CD14-positive monocyte (primary cell): ENCODE measurements at regions not wholly inside any gene's neighbourhood (a gene's known extent, or its start where the extent isn't known, plus 50 kb on each side); places are given as distances from the start of the nearest gene placed in this dataset.
A peak's percentile ranks its signal among the peaks of the same experiment; 100 is the strongest.

Experiments used
- DNase-seq, 3 donors: peaks; one replicate each; pipeline ENCODE4 v3.0.0-alpha.2; 2011 to 2022
- H2AFZ ChIP-seq: 2 replicates; pipeline ENCODE4 v1.6.0; 2012; ENCODE audit warnings: mild to moderate bottlenecking, low read depth, low read length, inconsistent platforms; ENCODE audit not compliant: insufficient read depth, poor library complexity, severe bottlenecking
- H3K27ac ChIP-seq, 2 donors: 1 replicate in 1 of 2; 2 replicates in 1 of 2; pipeline ENCODE4 v1.5.1; 2012 to 2013; ENCODE audit warnings: low read length in 2 of 2, control low read depth in 1 of 2, inconsistent platforms in 1 of 2, low read depth in 1 of 2, mild to moderate bottlenecking in 1 of 2
- H3K27me3 ChIP-seq, 2 donors: one replicate each; pipeline versions ENCODE4 v1.6.0 to v1.6.1; 2011 to 2013; ENCODE audit warnings: low read length in 2 of 2; ENCODE audit not compliant: control insufficient read depth in 2 of 2, insufficient read depth in 2 of 2
- H3K36me3 ChIP-seq, 2 donors: replicated peaks in 1 of 2; 1 replicate in 1 of 2; 2 replicates in 1 of 2; pipeline versions ENCODE4 v1.5.1 to v1.6.1; 2012 to 2013; ENCODE audit warnings: low read length in 2 of 2, control low read depth in 1 of 2, inconsistent platforms in 1 of 2, mild to moderate bottlenecking in 1 of 2; ENCODE audit not compliant: insufficient read depth in 2 of 2, control insufficient read depth in 1 of 2
- H3K4me1 ChIP-seq, 2 donors: 1 replicate in 1 of 2; 2 replicates in 1 of 2; pipeline versions ENCODE4 v1.5.1 to v1.6.1; 2012 to 2013; ENCODE audit warnings: low read length in 2 of 2, control low read depth in 1 of 2, inconsistent platforms in 1 of 2, mild to moderate bottlenecking in 1 of 2, moderate library complexity in 1 of 2; ENCODE audit not compliant: insufficient read depth in 2 of 2, control insufficient read depth in 1 of 2
- H3K4me2 ChIP-seq: replicated peaks from 2 replicates; pipeline ENCODE3; 2012; ENCODE audit warnings: low read length, moderate library complexity, mild to moderate bottlenecking; ENCODE audit not compliant: poor library complexity, severe bottlenecking; ENCODE audit errors: extremely low read depth
- H3K4me3 ChIP-seq, 3 experiments: fragments of 200-600 bp in 1 of 3; sonication (generic) in 1 of 3; replicated peaks in 1 of 3; 1 replicate in 2 of 3; 2 replicates in 1 of 3; pipeline ENCODE4 v1.5.1; 2011 to 2013; ENCODE audit warnings: low read length in 3 of 3, mild to moderate bottlenecking in 3 of 3, control low read depth in 2 of 3, low read depth in 2 of 3, inconsistent platforms in 1 of 3, moderate library complexity in 1 of 3
- H3K79me2 ChIP-seq: 2 replicates; pipeline ENCODE4 v1.6.0; 2012; ENCODE audit warnings: mild to moderate bottlenecking, control low read depth, inconsistent platforms, low read length, moderate library complexity; ENCODE audit not compliant: insufficient read depth
- H3K9ac ChIP-seq: 2 replicates; pipeline ENCODE4 v1.6.0; 2017; ENCODE audit warnings: low read length, mild to moderate bottlenecking; ENCODE audit not compliant: insufficient read depth, poor library complexity, severe bottlenecking
- H3K9me3 ChIP-seq, 2 donors: replicated peaks in 1 of 2; 1 replicate in 1 of 2; 2 replicates in 1 of 2; pipeline versions ENCODE4 v1.5.1 to v1.6.1; 2012 to 2013; ENCODE audit warnings: low read length in 2 of 2, control low read depth in 1 of 2; ENCODE audit not compliant: control insufficient read depth in 1 of 2, insufficient read depth in 1 of 2
- H4K20me1 ChIP-seq: 2 replicates; pipeline ENCODE4 v1.6.0; 2012; ENCODE audit warnings: mild to moderate bottlenecking, low read length, control low read depth, moderate library complexity; ENCODE audit not compliant: insufficient read depth
- H3K27ac Mint-ChIP-seq, 7 donors: one replicate each; pipeline ENCODE4 v1.8.0; 2020; ENCODE audit warnings: mild to moderate bottlenecking in 7 of 7, mixed read lengths in 7 of 7, moderate library complexity in 6 of 7, inconsistent platforms in 2 of 7
- H3K27me3 Mint-ChIP-seq, 3 donors: one replicate each; pipeline ENCODE4 v1.8.0; 2021 to 2022; ENCODE audit warnings: low read depth in 3 of 3, mild to moderate bottlenecking in 3 of 3, mixed read lengths in 3 of 3, moderate library complexity in 3 of 3, inconsistent platforms in 1 of 3
- H3K36me3 Mint-ChIP-seq, 2 donors: one replicate each; pipeline ENCODE4 v1.8.0; 2020; ENCODE audit warnings: mixed read lengths in 2 of 2, inconsistent platforms in 1 of 2, mild to moderate bottlenecking in 1 of 2
- H3K4me1 Mint-ChIP-seq: one replicate; pipeline ENCODE4 v1.8.0; 2020; ENCODE audit warnings: mild to moderate bottlenecking, mixed read lengths
- H3K4me3 Mint-ChIP-seq, 2 donors: one replicate each; pipeline ENCODE4 v1.8.0; 2020; ENCODE audit warnings: mild to moderate bottlenecking in 2 of 2, mixed read lengths in 2 of 2, moderate library complexity in 1 of 2
- H3K9me3 Mint-ChIP-seq, 7 donors: one replicate each; pipeline ENCODE4 v1.8.0; 2020 to 2022; ENCODE audit warnings: mixed read lengths in 7 of 7, mild to moderate bottlenecking in 6 of 7, moderate library complexity in 6 of 7, inconsistent platforms in 2 of 7
- WGBS: methylation state at CpG from one replicate; pipeline ENCODE4 v1.1.5; 2013; ENCODE audit warnings: missing lambda C conversion rate; ENCODE audit not compliant: insufficient coverage; 5-methylcytosine and 5-hydroxymethylcytosine counted together
- intact Hi-C, 2 donors: fragments of 100-400 bp; cut with micrococcal nuclease; formaldehyde crosslinking; loops; one replicate each; pipeline versions ENCODE4 v1.15.0 to v1.15.1; 2023
- TF ChIP-seq, protein P1 (sequence below): fragments of 200-600 bp; IDR thresholded peaks from one replicate; pipeline ENCODE4 v1.8.0; 2022; ENCODE audit warnings: antibody characterized with exemption, mild to moderate bottlenecking

DNA sequence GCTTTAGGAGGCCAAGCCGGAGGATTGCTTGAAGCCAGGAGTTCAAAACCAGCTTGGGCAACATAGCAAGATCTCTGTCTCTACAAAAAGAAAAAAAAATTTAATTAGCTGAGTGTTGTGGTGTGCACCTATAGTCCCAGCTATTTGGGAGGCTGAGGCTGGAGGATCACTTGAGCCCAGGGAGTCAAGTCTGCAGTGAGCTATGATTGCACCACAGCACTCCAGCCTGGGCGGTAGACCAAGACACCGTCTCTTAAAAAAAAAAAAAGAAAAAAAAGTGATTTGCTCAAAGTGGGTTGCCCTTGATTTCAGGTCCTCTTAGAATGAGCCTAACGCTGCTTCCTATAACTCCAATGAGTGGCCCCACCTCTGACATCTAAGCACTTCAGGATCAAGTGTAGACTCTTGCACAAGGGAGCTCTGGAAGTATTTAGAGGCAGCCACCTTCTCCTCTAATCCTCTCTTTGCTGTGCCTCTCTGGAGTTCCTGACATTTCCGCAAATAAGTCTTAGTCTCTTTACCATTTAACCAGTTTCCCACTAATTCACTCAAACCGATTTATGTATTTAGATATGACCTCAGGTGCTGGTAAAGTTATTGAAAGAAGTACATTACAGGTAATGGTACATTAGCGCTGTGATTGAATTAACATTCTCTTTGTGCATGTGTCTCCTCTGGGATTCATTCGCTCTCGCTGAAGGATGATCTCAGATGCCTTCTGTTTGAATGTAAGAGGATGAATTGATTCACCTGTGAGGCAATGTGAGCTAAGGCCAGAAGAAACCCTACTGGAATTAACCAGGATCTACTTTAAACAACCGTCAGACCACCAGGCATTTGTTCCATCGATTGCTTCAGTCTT is 60.8 kb upstream of the CELF2 start:
- 95% methylated on average over 5 of the region's 11 CpGs for WGBS
- no peaks in the 10 kb centered on the region for H3K9me3 ChIP-seq
- H3K36me3 ChIP-seq, result no peaks in the 10 kb centered on the region
- H3K27me3 ChIP-seq, result peaks cover 0 to 5% of the 10 kb centered on the region in 2 donors
- TF ChIP-seq, protein P1, sequence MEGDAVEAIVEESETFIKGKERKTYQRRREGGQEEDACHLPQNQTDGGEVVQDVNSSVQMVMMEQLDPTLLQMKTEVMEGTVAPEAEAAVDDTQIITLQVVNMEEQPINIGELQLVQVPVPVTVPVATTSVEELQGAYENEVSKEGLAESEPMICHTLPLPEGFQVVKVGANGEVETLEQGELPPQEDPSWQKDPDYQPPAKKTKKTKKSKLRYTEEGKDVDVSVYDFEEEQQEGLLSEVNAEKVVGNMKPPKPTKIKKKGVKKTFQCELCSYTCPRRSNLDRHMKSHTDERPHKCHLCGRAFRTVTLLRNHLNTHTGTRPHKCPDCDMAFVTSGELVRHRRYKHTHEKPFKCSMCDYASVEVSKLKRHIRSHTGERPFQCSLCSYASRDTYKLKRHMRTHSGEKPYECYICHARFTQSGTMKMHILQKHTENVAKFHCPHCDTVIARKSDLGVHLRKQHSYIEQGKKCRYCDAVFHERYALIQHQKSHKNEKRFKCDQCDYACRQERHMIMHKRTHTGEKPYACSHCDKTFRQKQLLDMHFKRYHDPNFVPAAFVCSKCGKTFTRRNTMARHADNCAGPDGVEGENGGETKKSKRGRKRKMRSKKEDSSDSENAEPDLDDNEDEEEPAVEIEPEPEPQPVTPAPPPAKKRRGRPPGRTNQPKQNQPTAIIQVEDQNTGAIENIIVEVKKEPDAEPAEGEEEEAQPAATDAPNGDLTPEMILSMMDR, result no peak
- H3K27me3 Mint-ChIP-seq, result peaks cover 4 to 7% (median 7%) of the 10 kb centered on the region in 3 donors
- intact Hi-C loops, result no loop called here
- H4K20me1 ChIP-seq, result no peaks in the 10 kb centered on the region
- no peak for DNase-seq
- H3K4me3 Mint-ChIP-seq, result no peak overlapping the region
- H3K4me2 ChIP-seq, result no peak overlapping the region
- no peaks in the 10 kb centered on the region for H3K36me3 Mint-ChIP-seq
- no peaks in the 10 kb centered on the region for H3K4me1 ChIP-seq
- H3K79me2 ChIP-seq, result no peaks in the 10 kb centered on the region
- no peak overlapping the region for H3K4me3 ChIP-seq
- H3K4me1 Mint-ChIP-seq, result no peaks in the 10 kb centered on the region
- no peak overlapping the region for H2AFZ ChIP-seq
- no peak overlapping the region for H3K9ac ChIP-seq
- H3K27ac ChIP-seq, result no peak overlapping the region
- H3K27ac Mint-ChIP-seq, result peak overlapping the region in 1 of 7 donors; percentile 42
- H3K9me3 Mint-ChIP-seq, result peaks cover 0 to 6% (median 2%) of the 10 kb centered on the region in 7 donors

DNA sequence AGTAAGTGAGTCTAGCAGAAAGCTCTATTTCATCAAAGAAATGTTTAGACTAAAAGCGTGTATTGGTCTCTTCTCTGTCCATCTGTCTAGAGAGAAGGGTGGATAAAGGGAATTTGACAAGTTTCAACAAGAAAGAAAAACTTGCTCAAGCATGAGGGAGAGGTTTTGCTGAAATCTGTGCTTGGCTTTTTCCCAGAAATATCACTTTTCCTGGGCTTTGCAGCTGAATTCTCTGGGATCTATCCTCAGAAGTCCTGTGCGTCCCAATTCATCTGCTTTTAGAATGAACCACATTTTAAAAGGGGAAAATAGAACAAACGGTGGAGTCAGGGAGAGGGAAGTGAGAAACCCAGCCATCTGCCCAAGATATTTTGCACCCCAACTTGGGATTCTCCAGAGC is 59.6 kb upstream of the CELF2 start:
- Histone ChIP-seq H3K4me3 (no peak overlapping the region), H4K20me1 (no peaks in the 10 kb centered on the region), H3K27me3 (peaks cover 0 to 2% of the 10 kb centered on the region in 2 donors), H3K4me1 (no peaks in the 10 kb centered on the region), H2AFZ (no peak overlapping the region), H3K79me2 (no peaks in the 10 kb centered on the region), H3K4me2 (no peak overlapping the region), H3K27ac (no peak overlapping the region), H3K9me3 (no peaks in the 10 kb centered on the region), H3K36me3 (no peaks in the 10 kb centered on the region), H3K9ac (no peak overlapping the region)
- intact Hi-C loops, result no loop called here
- no peaks in the 10 kb centered on the region for H3K4me1 Mint-ChIP-seq
- H3K9me3 Mint-ChIP-seq, result peaks cover 0 to 3% (median 2%) of the 10 kb centered on the region in 7 donors
- no peak overlapping the region for H3K4me3 Mint-ChIP-seq
- no peak for DNase-seq
- TF ChIP-seq, protein P1, result no peak
- no peak overlapping the region for H3K27ac Mint-ChIP-seq
- WGBS, result 60% methylated on average over 1 of the region's 3 CpGs
- H3K36me3 Mint-ChIP-seq, result no peaks in the 10 kb centered on the region
- peaks cover 4 to 7% (median 5%) of the 10 kb centered on the region in 3 donors for H3K27me3 Mint-ChIP-seq
